Muscle of leg (tissue), 3 donors: ENCODE measurements at regions not wholly inside any gene's neighbourhood (a gene's known extent, or its start where the extent isn't known, plus 50 kb on each side); places are given as distances from the start of the nearest gene placed in this dataset.
"Not testable (repeated sequence)": the region's sequence is repeated elsewhere in the genome, so short reads cannot be mapped to it uniquely, and the experiment has no call there.

Experiments
- DNase-seq: peaks from one replicate; pipeline ENCODE4 v3.0.0; 2013
- H3K27ac ChIP-seq: one replicate; pipeline ENCODE4 v1.5.1; 2013; ENCODE audit warnings: mild to moderate bottlenecking, low read length, control low read depth
- H3K27me3 ChIP-seq: one replicate; pipeline ENCODE4 v1.6.1; 2013; ENCODE audit warnings: low read length; ENCODE audit not compliant: control insufficient read depth, insufficient read depth
- H3K36me3 ChIP-seq: one replicate; pipeline ENCODE4 v1.6.1; 2013; ENCODE audit warnings: low read length; ENCODE audit not compliant: control insufficient read depth, insufficient read depth
- H3K4me1 ChIP-seq: one replicate; pipeline ENCODE4 v1.6.1; 2013; ENCODE audit warnings: low read length; ENCODE audit not compliant: control insufficient read depth, insufficient read depth
- H3K4me3 ChIP-seq: one replicate; pipeline ENCODE4 v1.5.1; 2013; ENCODE audit warnings: low read length, control low read depth
- H3K9me3 ChIP-seq: replicated peaks from 2 replicates; pipeline ENCODE4 v1.6.1; 2013; ENCODE audit warnings: low read depth, low read length; ENCODE audit not compliant: control insufficient read depth
- WGBS: methylation state at CpG from one replicate; pipeline ENCODE4 v1.1.5; 2013; ENCODE audit warnings: missing lambda C conversion rate; ENCODE audit not compliant: insufficient coverage; 5-methylcytosine and 5-hydroxymethylcytosine counted together

DNA sequence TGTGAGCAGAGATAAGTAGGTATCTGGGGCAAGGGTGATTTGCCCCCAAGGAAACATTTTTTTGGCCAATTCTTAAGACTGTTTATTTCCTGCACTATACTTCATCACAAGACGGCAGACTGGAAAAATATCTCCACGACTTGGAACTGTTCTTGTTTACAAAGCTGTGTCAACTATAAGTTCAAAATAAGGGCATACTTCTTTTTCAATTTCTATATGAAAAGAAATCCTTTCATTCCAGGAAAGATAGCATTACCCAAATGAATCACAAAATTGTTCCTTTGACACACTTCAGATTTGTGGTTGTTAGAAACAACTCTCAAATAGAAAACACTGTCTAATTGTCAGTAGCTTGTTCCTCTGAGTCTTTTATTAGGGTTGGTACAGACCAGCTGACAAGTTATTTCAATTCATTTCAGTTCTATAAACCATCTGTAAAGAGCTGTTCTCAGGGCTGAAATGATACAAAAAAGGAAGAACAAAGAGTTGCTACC, 212.9 kb upstream of the PRDM1 start:
- DNase-seq, result peak; percentile 52

DNA sequence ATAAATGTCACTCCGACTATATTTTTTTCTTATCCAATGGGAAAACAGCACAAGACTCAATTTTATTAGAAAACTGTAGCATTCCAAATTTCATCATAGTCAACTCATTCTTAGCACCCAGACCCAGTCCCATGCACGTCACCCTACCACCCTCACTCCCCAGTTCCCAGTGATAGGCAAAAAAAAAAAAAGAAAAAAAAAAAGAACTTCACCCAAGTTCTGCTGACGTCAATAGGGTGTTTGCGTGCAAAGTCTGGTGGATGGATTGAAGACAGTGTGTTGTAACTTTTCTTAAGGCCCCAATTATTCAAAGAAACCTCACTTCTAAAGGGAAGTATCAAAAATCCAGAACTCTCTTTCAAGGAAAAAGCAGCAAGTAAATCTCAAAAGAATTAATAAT, 213.9 kb upstream of the PRDM1 start:
- Histone ChIP-seq H3K4me1 (no peaks in the 10 kb centered on the region), H3K36me3 (no peaks in the 10 kb centered on the region), H3K27me3 (no peaks in the 10 kb centered on the region), H3K9me3 (no peaks in the 10 kb centered on the region), H3K27ac (no peak overlapping the region), H3K4me3 (no peak overlapping the region)
- DNase-seq, result peak; percentile 73
- no CpG with 5 or more reads among the region's 4 CpGs for WGBS

More for the DNA sequence above, 212.9 kb upstream of the PRDM1 start:
- Histone ChIP-seq H3K27me3 (no peaks in the 10 kb centered on the region), H3K4me1 (no peaks in the 10 kb centered on the region), H3K36me3 (no peaks in the 10 kb centered on the region), H3K4me3 (no peak overlapping the region), H3K9me3 (no peaks in the 10 kb centered on the region), H3K27ac (no peak overlapping the region)
- WGBS, result no CpG with 5 or more reads among the region's 2 CpGs

DNA sequence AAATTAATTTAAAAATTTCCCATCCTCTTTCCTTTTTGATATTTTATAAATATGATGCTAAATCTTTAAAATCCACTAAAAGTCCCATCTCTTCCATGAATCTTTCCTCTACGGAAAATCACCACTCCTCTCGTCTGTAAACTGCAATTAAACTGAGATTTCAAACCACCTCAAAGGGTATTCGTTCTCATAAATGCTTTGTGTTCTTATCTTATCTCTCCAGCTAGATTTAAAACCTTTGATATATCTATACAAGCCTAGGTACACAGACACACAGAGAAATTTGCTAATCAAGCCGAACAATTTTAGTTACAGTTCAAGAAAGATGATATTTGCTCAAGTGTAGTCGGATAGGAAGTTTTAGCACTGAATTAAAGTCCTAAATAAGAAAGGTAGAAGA, 214.6 kb upstream of the PRDM1 start:
- Histone ChIP-seq H3K4me1 (no peaks in the 10 kb centered on the region), H3K9me3 (no peaks in the 10 kb centered on the region), H3K27ac (no peak overlapping the region), H3K4me3 (no peak overlapping the region), H3K36me3 (no peaks in the 10 kb centered on the region), H3K27me3 (no peaks in the 10 kb centered on the region)
- no peak for DNase-seq
- 94% methylated on average over 3 of the region's 5 CpGs for WGBS

DNA sequence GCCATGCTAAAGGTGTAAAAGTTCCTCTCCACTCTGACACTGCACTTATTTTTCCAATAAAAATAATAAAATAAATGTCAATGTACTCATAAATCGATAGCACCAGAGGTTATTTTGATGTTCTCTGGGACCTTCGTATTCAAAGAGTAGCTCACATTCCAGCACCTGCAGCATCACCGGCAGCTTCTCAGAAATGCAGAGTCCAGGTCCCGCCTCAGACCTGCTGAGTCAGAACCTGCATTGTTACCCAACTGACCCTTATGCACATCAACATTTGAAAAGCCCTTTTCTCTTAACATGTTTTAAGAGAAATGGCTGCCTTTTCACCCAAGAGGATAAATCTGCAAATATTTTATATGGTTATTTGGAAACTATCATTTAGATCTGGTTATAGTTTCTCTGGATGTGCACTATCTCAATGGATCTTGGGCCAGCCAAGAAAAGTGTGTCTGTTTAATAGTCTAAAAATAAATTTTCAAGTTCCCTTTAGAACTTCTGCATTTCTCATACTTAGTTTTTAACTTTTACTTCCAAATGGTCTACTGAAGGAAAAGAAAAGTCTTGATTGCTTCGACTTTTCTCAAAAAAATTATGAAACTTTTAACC, 216.2 kb upstream of the PRDM1 start:
- DNase-seq, result peak; percentile 57
- Histone ChIP-seq H3K27ac (no peak overlapping the region), H3K36me3 (no peaks in the 10 kb centered on the region), H3K27me3 (no peaks in the 10 kb centered on the region), H3K4me3 (no peak overlapping the region), H3K4me1 (no peaks in the 10 kb centered on the region), H3K9me3 (no peaks in the 10 kb centered on the region)
- WGBS, result 80% methylated on average over 2 of the region's 5 CpGs

DNA sequence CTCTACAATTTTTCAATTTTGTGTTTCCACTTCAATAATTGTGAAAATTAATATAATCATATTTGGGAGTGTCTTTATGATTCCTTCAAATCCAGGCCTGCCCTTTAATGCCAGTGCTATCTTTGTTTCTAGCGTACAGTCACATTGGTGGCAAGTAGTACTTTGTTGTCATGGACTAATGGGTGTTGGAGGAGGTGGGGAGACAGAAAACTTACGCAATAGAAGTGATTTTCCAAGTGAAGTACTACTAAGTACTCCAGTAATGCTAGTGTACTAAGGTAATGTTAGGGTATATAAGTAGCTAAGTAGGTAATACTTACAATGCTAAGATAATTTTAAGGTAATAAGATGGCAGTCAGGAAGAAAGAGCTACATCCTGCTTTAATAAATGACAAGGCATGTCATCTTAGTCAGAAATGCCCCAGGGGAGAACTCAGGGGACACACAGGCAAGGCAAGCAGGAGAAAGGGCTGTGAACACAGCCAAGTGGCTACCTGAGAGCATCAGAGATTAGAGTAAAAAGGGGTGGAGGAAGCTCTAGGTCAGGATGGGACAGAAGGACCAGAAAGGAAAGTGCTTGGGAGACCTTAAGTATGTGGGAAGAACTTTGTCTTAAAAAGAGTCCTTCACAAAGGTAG, 217.2 kb upstream of the PRDM1 start:
- Histone ChIP-seq H3K36me3 (no peaks in the 10 kb centered on the region), H3K9me3 (no peaks in the 10 kb centered on the region), H3K4me3 (no peak overlapping the region), H3K27me3 (no peaks in the 10 kb centered on the region), H3K4me1 (no peaks in the 10 kb centered on the region), H3K27ac (no peak overlapping the region)
- no peak for DNase-seq
- WGBS, result no CpG with 5 or more reads among the region's 2 CpGs

DNA sequence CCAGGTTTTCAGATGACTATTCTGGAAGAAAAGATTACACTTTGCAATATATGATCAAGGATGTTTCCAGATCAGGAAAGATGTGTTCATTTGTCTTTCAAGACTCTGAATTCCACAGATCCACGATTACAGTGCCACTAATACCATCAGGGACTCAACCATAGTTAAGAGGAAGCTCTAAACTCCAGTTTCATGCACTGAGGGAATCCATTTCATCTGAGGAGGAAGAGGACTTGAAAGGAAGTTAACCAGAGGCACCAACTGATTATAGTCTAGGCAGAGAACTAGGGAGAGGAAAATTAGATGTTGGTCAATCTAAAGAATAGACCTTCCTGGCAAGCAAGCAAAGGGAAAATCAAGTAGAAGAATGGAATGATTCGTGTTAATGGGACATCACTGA, 218.3 kb upstream of the PRDM1 start:
- DNase-seq, result no peak
- no peaks in the 10 kb centered on the region for H3K4me1 ChIP-seq
- 75% methylated on average over 1 of the region's 2 CpGs for WGBS
- H3K27ac ChIP-seq, result no peak overlapping the region
- no peak overlapping the region for H3K4me3 ChIP-seq
- H3K9me3 ChIP-seq, result no peaks in the 10 kb centered on the region
- no peaks in the 10 kb centered on the region for H3K36me3 ChIP-seq
- H3K27me3 ChIP-seq, result no peaks in the 10 kb centered on the region

DNA sequence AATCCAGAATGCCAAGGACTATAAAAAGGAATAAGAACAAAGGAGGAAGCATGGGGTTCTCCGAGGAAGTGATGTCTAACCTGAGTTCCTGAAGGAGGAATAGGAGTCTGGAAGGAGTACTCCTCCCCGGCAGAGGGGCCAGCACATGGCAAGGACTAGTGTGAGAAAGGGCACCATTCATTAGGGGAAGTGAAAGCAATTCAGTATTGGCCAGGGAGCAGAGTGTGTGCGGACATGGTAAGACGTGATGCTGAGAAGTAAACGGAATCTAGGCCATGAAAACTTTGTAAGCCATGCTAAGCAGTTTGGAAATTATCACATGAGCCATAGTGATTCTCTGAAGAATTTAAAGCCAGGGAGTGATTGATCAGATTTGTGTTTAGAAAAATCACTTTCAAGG, 218.9 kb upstream of the PRDM1 start:
- H3K27ac ChIP-seq, result no peak overlapping the region
- H3K9me3 ChIP-seq, result no peaks in the 10 kb centered on the region
- WGBS, result 88% methylated on average over 5 of the region's 5 CpGs
- H3K27me3 ChIP-seq, result no peaks in the 10 kb centered on the region
- no peaks in the 10 kb centered on the region for H3K4me1 ChIP-seq
- H3K4me3 ChIP-seq, result no peak overlapping the region
- DNase-seq, result peak; percentile 50
- H3K36me3 ChIP-seq, result no peaks in the 10 kb centered on the region

DNA sequence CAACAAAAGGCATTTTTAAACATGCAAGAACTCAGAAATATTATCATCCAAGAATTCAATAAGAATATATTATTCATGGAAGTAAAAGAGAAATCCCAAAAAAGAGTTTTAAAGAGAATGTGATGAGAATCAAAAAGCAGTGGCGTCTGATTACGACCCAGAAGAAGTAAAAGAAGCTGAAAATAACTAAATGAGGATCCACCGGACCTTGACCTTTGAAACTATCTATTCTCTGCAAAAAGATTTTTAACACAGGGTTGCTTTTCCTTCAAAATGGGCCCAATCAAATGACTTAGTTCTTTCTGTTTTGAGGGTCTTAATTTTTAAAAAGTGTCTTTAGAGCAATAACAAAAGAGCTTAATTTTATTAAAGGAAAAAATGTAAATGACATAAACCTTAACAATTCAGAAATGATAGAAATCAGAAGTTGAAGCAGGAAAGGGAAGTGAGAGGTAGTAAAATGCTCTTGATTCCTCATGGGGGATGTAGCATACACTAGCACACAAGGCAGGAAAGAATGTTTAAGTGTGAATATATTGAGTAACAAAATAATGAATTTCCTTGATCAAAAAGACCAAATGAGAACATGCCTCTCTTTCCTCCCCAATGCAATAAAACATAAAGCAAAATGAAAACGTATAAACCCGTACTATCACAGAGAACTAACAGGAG, 223.1 kb upstream of the PRDM1 start:
- Histone ChIP-seq H3K4me3 (no peak overlapping the region), H3K9me3 (no peaks in the 10 kb centered on the region), H3K4me1 (no peaks in the 10 kb centered on the region), H3K27me3 (no peaks in the 10 kb centered on the region), H3K27ac (no peak overlapping the region), H3K36me3 (no peaks in the 10 kb centered on the region)
- DNase-seq, result no peak
- WGBS, result no CpG with 5 or more reads among the region's 5 CpGs

DNA sequence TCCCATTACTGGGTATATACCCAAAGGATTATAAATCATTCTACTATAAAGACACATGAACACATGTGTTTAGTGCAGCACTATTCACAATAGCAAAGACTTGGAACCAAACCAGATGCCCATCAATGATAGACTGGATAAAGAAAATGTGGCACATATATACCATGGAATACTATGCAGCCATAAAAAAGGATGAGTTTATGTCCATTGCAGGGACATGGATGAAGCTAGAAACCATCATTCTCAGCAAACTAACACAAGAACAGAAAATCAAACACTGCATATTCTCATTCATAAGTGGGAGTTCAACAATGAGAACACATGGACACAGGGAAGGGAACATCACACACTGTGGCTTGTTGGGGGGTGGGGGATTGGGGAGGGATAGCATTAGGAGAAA, 225.2 kb upstream of the PRDM1 start:
- not testable (repeated sequence) for H3K4me3 ChIP-seq, H3K36me3 ChIP-seq, H3K9me3 ChIP-seq, H3K4me1 ChIP-seq, H3K27me3 ChIP-seq, H3K27ac ChIP-seq, DNase-seq

DNA sequence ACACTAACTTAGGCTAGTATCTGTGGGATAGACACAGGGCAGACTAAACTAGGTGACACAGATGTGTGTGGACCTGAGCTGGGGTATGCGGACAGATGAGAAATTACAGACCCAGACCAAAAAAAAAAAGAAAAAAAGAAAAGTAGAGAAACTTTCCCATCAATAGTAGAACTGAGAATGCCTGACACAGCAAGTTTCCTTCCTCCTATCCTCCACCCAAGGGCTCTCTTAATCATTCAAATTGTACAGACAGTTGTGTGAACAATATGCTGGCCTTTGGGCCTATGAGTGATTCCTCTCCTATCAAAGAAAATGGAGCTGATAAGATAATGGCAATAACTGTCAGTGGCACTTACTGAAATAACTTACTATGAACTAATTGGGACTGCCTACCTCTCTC, 226.7 kb upstream of the PRDM1 start:
- no peak overlapping the region for H3K4me3 ChIP-seq
- DNase-seq, result no peak
- no peak overlapping the region for H3K27ac ChIP-seq
- no CpG with 5 or more reads among the region's 1 CpG for WGBS
- H3K36me3 ChIP-seq, result no peaks in the 10 kb centered on the region
- no peaks in the 10 kb centered on the region for H3K9me3 ChIP-seq
- H3K27me3 ChIP-seq, result no peaks in the 10 kb centered on the region
- no peaks in the 10 kb centered on the region for H3K4me1 ChIP-seq
